Stimulated activated naive CD8-positive, alpha-beta T cell treated with anti-CD3 and anti-CD28 coated beads, Interleukin-15, amount 100 ng/mL, for 72 hours (primary cell): ENCODE measurements at regions not wholly inside any gene's neighbourhood (a gene's known extent, or its start where the extent isn't known, plus 50 kb on each side); places are given as distances from the start of the nearest gene placed in this dataset.

Experiments
- ATAC-seq: fragments of 150-1000 bp; cut with Tn5 transposase; 2 replicates; pipeline ENCODE4 v1.10.0; 2021; ENCODE audit warnings: mild to moderate bottlenecking, moderate library complexity
- DNase-seq, 2 donors: peaks; one replicate each; pipeline ENCODE4 v3.0.0; 2021 to 2022
- H3K27ac Mint-ChIP-seq, 2 donors: one replicate each; pipeline ENCODE4 v1.8.0; 2022; ENCODE audit warnings: mild to moderate bottlenecking in 2 of 2, mixed read lengths in 2 of 2, moderate library complexity in 2 of 2
- H3K27me3 Mint-ChIP-seq: one replicate; pipeline ENCODE4 v1.8.0; 2022; ENCODE audit warnings: mixed read lengths
- H3K4me1 Mint-ChIP-seq: one replicate; pipeline ENCODE4 v1.8.0; 2022; ENCODE audit warnings: mild to moderate bottlenecking, mixed read lengths
- H3K4me3 Mint-ChIP-seq, 2 donors: one replicate each; pipeline ENCODE4 v1.8.0; 2022; ENCODE audit warnings: mild to moderate bottlenecking in 2 of 2, mixed read lengths in 2 of 2, moderate library complexity in 1 of 2
- H3K9me3 Mint-ChIP-seq, 2 donors: one replicate each; pipeline ENCODE4 v1.8.0; 2022; ENCODE audit warnings: mixed read lengths in 2 of 2

DNA sequence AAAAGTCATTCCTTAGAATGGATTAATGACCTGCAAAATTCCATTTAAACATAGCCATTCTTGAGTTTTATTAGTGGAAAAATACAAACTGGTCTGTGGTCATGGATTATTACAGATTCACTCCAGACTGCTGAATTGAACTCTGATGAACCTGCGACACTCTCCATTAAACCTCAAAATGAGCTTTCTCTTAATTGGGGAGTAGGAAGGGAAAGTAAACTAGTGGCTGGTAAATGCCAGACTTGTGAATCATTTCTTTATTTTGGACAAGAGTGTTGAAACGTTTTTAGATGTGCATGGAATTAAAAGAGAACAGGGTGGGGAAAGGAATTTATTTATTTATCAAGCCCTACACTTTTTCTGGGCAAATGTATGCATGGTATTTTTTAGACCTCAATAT, 321.2 kb upstream of the FANCL start:
- H3K4me3 Mint-ChIP-seq = no peak overlapping the region
- no peaks in the 10 kb centered on the region for H3K27me3 Mint-ChIP-seq
- DNase-seq (no peak), ATAC-seq (no peak)
- no peak overlapping the region for H3K27ac Mint-ChIP-seq
- no peaks in the 10 kb centered on the region for H3K9me3 Mint-ChIP-seq
- H3K4me1 Mint-ChIP-seq = no peaks in the 10 kb centered on the region

DNA sequence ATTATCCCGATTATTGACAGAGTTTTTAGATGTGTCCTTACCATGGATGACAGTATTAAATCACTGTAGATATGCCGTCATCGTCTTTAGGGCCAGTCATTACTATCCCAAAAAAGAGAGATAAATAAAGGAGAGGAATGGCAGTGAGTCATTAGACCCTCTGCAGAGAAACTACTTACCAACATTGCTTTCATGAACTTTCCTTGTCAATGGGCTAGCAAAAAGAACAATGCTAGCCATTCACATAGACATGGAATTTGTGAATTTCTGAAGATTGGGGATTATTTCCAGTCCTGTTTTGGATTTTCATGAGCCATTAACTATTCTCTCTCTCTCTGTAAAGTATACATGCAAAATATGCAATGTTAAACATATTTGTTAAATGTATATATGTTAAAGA, 319.4 kb upstream of the FANCL start:
- no peak overlapping the region for H3K4me3 Mint-ChIP-seq
- no peak overlapping the region for H3K27ac Mint-ChIP-seq
- no peaks in the 10 kb centered on the region for H3K9me3 Mint-ChIP-seq
- no peaks in the 10 kb centered on the region for H3K4me1 Mint-ChIP-seq
- ATAC-seq (no peak), DNase-seq (no peak)
- H3K27me3 Mint-ChIP-seq = peaks cover 10% of the 10 kb centered on the region

DNA sequence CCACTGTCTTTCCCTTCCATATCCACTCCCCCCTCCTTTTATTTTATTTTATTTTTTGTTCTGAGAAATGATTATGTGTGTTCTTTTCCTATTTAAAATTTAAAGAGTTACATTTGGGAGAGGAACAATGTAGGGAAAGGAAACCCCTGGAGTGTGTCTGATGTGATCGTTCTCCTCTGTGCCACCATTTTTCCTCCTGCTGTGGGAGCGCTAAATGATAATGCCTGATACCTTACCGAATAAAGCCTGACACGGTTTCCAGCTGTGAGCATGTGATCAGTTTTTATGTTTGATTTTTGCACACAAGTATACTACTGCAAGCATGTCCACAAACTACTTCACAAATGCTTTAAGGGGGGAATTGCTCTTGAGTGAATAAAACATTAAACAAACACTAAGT, 317.8 kb upstream of the FANCL start:
- no peak overlapping the region for H3K27ac Mint-ChIP-seq
- DNase-seq = no peak

DNA sequence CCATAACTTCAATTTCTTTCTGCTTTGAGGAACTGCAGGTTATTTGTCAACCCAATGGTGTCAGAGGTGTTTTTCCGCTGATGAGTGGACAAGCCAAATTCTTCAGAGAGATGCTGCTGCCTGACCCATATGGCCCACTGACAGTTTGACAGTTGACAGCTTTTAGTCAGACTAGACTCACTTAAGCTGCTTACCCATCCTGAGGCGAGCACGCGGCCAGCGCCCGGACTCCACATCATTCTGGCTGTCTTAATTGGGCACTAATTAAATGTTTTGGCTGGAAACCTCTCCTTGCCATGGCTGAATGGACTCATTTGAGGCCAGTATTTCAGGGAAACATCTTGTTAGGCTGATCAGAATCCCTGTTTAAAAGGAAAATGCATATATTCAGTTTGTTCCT, 316.1 kb upstream of the FANCL start:
- H3K4me1 Mint-ChIP-seq = no peaks in the 10 kb centered on the region
- DNase-seq = no peak

More for the DNA sequence above, 317.8 kb upstream of the FANCL start:
- Mint-ChIP-seq H3K4me3 (no peak overlapping the region), H3K9me3 (no peaks in the 10 kb centered on the region), H3K4me1 (no peaks in the 10 kb centered on the region), H3K27me3 (peaks cover 10% of the 10 kb centered on the region)
- no peak for ATAC-seq

DNA sequence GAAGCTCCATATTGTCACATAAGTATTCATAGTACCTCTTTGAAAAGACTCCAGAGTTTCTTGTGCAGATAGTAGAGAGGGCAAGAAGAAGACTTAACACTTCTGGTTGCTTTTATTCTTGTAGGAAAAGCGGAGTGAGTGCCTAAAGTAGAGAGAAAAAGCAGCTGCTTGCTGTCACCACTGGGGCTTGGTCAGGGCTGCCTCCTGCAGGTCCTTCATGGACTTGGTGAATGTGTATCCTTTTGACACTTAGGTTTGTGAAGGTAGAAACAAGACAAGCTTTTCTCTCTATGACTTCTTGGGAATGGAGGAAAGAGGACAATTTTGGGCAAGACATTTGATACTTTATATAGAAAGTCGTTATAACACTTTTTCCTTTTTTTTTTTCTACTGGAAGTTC, 312.8 kb upstream of the FANCL start:
- DNase-seq = no peak
- no peaks in the 10 kb centered on the region for H3K4me1 Mint-ChIP-seq
- H3K27me3 Mint-ChIP-seq = peaks cover 10% of the 10 kb centered on the region

More for the DNA sequence above, 316.1 kb upstream of the FANCL start:
- no peak for ATAC-seq
- H3K27me3 Mint-ChIP-seq = peaks cover 10% of the 10 kb centered on the region
- no peak overlapping the region for H3K27ac Mint-ChIP-seq
- no peaks in the 10 kb centered on the region for H3K9me3 Mint-ChIP-seq
- H3K4me3 Mint-ChIP-seq = no peak overlapping the region

DNA sequence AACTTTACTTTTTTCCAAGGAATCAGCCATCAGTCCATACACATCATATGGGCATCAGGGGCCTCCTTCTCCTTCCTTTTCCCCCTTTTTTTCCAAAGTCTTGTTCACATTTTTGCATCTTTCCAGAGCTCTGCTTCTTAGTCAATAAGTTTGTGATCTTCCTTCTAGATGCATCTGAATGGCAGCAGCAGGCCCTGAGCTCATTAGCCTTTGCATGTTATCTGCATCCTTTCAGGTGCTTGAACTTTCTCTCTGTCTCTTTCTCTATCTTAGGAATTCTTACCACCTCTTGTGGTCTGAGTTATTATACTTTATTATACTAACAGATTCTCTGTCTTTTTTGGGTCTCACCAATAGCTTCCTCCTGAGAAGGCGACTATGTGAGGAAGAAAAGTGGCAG, 312.4 kb upstream of the FANCL start:
- peaks cover 10% of the 10 kb centered on the region for H3K27me3 Mint-ChIP-seq
- DNase-seq (no peak), ATAC-seq (no peak)
- no peaks in the 10 kb centered on the region for H3K4me1 Mint-ChIP-seq
- no peak overlapping the region for H3K27ac Mint-ChIP-seq
- H3K9me3 Mint-ChIP-seq = no peaks in the 10 kb centered on the region
- no peak overlapping the region for H3K4me3 Mint-ChIP-seq

More for the DNA sequence above, 312.8 kb upstream of the FANCL start:
- Mint-ChIP-seq H3K9me3 (no peaks in the 10 kb centered on the region), H3K4me3 (no peak overlapping the region), H3K27ac (no peak overlapping the region)
- no peak for ATAC-seq

DNA sequence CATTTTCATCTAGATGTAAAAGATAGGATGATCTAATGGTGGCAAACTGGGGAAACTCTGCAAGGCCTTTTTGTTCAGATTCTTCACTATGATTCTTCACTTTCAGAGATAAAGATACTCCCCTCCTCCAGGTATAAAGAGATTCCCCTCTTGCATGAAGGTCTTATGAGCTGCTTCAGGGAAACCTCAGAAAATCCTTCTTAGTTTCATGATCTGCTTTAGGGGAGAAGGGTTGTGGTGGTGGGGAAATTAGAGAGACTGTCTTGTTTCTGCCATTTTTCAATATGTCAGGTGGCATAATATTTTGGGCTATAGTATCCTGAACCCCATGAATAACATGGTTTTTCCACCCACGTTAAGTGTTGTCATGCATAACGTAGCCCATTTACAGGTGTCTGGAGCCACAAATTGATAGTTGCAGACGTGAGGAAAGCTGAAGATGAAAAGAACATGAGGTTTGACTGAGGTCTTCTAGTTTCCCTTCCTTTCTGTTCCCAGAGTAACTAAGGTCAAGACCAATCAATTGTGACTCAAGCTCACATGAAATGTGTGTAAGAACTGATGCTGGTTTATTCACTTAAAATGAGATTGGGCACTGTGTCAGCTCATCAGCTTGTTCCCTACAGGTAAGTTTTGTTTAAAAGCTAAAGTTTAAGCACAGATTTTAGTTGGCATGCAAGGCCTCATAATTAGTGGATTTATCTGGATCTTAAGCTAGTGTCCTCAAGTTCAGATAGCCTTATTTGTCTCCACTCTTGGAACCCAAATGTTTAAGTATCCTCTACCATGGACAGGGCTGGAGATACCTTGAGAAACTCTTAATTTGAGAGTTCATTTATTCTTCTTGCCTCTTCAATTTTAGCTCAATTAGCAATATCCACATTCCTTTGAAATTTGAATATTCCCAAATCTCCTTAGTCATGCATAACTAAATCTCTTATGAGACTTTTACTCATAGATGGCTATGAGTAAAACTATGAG, 304.5 kb upstream of the FANCL start:
- DNase-seq = no peak
- no peak overlapping the region for H3K27ac Mint-ChIP-seq
- H3K9me3 Mint-ChIP-seq = no peaks in the 10 kb centered on the region
- ATAC-seq = no peak
- H3K4me3 Mint-ChIP-seq = no peak overlapping the region
- peaks cover 8% of the 10 kb centered on the region for H3K27me3 Mint-ChIP-seq
- H3K4me1 Mint-ChIP-seq = no peaks in the 10 kb centered on the region

DNA sequence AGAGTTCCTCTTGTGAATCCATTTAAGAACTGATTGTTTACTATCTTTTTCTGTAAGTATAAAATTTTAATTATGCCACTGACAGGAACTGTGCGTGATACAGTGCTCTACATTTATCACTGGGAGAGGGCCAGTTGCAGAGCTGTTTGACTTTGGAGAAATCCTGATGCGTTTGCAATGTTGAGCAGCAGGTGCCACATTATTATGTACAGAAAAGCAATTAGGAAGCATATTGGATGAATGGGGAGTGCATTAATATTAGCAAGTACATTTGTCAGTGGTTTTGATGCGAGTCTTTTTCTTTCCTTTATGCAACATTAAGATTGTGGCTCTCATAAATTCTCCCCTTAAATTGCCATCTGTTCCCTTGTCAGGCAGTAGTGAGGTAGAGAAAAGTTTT, 302.3 kb upstream of the FANCL start:
- H3K4me3 Mint-ChIP-seq = no peak overlapping the region
- no peaks in the 10 kb centered on the region for H3K4me1 Mint-ChIP-seq
- H3K9me3 Mint-ChIP-seq = no peaks in the 10 kb centered on the region
- H3K27me3 Mint-ChIP-seq = peaks cover 10% of the 10 kb centered on the region
- no peak for DNase-seq
- ATAC-seq = no peak
- H3K27ac Mint-ChIP-seq = no peak overlapping the region

DNA sequence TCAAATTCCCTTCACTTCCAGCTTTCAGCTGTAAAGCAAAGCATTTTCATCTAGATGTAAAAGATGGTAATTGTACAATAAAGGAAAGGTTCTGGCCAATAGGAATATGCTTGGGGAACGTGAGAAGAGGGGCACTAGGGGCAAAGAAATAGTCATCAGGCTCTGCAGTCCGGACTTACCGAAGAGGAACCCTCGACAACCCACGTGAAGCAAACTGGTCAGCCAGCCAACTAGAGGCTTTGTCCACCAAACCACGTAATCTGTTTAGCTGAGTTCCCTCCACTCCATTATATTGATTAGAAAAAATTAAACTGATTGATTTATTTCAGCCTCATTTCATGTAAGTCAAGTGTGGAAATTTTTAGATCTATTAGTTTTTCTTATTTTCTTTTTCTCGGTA, 300.4 kb upstream of the FANCL start:
- DNase-seq (no peak), ATAC-seq (no peak)
- H3K27me3 Mint-ChIP-seq = peaks cover 10% of the 10 kb centered on the region
- no peaks in the 10 kb centered on the region for H3K9me3 Mint-ChIP-seq
- H3K4me3 Mint-ChIP-seq = no peak overlapping the region
- no peaks in the 10 kb centered on the region for H3K4me1 Mint-ChIP-seq
- no peak overlapping the region for H3K27ac Mint-ChIP-seq

DNA sequence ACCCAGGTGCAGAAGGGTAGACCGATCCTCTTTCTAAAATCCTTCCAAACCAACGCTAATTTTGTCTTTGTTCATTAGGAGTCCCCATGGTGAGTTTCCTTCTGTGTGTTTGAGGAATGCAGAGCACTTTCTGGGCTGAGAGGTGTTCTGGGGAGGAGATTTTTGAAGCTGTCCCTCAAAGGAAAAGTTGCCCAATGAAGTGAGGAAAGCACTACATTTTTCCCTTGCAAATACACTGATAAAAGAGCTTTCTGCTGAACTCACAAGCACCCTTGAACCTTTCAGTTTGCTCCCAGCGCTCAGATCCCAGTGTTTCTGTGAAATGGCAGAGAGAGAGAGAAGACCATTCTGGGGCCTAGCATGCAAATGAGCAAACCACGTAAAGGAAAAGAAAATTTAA, 299.6 kb upstream of the FANCL start:
- Mint-ChIP-seq H3K4me3 (no peak overlapping the region), H3K9me3 (no peaks in the 10 kb centered on the region), H3K27ac (no peak overlapping the region), H3K27me3 (peaks cover 10% of the 10 kb centered on the region), H3K4me1 (no peaks in the 10 kb centered on the region)
- no peak for DNase-seq
- no peak for ATAC-seq

DNA sequence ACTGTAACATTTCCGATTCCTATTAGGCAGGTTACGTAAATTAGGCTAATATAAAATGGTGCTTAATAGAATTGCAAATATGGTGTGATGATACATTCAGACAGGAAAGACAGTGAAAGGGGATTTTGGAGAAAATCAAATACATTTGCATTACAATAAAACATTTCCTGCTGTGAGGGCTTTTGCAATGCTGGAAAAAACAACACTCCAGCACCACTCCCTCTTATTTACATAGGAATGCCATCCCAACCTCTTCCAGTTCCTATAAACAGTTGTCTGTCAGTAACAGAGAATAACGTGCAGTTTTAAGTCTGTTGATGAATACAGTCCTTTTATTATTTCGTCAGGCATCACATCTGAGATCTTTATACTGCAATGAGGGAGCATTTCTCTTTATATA, 298.8 kb upstream of the FANCL start:
- DNase-seq = no peak
- H3K4me3 Mint-ChIP-seq = no peak overlapping the region
- H3K27me3 Mint-ChIP-seq = peaks cover 10% of the 10 kb centered on the region
- ATAC-seq = no peak
- no peaks in the 10 kb centered on the region for H3K4me1 Mint-ChIP-seq
- H3K9me3 Mint-ChIP-seq = no peaks in the 10 kb centered on the region
- H3K27ac Mint-ChIP-seq = no peak overlapping the region

DNA sequence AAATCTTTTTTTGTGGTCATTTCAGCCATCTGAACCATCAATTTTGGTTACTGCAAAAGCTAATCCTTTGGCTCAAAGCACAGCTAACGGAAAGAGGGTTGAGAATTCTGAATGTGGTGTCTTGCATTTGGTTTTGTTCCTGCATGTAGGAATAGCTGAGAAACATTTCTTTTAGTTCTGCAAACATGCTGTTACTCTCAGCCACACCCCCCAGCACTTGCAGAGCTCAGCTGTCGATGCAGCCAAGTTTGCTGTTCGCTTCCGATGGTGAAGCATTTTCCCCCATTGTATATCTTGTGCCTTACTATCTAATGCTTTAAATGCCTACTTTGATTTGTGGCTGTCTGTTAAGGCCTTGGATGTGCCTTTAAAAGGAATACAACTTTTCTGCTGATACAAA, 294.9 kb upstream of the FANCL start:
- Mint-ChIP-seq H3K4me1 (no peaks in the 10 kb centered on the region), H3K4me3 (no peak overlapping the region), H3K27me3 (peaks cover 6% of the 10 kb centered on the region), H3K27ac (no peak overlapping the region), H3K9me3 (no peaks in the 10 kb centered on the region)
- no peak for DNase-seq
- ATAC-seq = no peak

DNA sequence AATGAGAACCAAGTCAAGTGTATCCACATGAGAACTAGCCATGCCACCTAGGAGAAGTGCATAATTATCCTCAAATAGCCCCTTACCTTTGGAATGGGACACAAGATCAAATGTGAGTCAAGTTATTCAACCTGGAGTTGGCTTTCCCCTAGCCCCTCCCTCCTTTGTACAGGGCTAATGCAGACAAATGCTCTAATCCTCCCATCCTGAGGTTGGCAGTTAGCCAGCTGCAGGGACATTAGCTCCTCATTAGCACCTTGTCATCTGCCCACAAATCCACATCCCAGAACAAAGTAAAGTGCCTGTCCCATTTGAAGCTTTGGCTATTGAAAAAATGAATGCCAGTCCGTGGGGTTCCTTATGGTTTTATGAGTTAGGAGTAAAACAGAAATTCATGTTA, 294.1 kb upstream of the FANCL start:
- DNase-seq (no peak), ATAC-seq (no peak)
- Mint-ChIP-seq H3K4me1 (no peaks in the 10 kb centered on the region), H3K27ac (no peak overlapping the region), H3K27me3 (no peaks in the 10 kb centered on the region), H3K4me3 (no peak overlapping the region), H3K9me3 (no peaks in the 10 kb centered on the region)

DNA sequence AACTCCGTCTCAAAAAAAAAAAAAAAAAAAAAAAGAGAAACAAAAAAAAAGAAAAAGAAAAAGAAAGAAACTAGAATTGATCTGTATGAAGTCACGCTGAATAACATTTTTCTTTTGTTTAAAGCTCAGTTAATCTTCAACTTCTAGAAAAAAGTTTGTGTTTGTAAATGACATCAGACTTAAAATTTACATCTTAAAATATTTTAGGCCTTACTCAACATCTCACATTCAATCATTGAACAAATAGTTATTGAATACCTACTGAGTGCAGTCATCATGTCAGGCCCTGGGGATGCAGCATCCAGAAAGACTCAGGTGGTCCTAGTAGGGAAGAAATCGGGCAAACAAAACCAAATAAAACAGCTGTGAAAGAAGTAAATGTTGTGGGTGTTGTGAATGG, 292.3 kb upstream of the FANCL start:
- DNase-seq (no peak), ATAC-seq (no peak)
- H3K4me3 Mint-ChIP-seq = no peak overlapping the region
- no peaks in the 10 kb centered on the region for H3K4me1 Mint-ChIP-seq
- H3K27ac Mint-ChIP-seq = no peak overlapping the region
- no peaks in the 10 kb centered on the region for H3K9me3 Mint-ChIP-seq
- no peaks in the 10 kb centered on the region for H3K27me3 Mint-ChIP-seq

DNA sequence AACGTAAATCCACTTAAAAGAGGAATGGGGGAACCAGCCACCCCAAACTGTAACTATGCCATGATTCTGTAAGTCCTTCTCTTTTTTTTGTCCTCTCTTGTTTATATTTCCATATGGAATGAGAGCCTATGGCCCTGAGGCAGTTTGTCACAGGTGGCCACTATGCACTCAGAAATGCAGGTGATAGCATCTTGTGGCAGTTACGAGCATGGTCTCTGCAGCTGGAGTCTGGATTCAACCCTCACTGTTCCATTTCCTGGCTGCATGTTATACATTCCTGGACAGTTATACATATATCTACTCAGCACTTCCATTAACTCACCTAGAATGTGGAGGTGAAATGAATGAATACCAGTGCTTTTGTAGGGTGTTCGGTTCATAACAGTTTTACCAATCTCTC, 291.5 kb upstream of the FANCL start:
- ATAC-seq = no peak
- H3K4me3 Mint-ChIP-seq = no peak overlapping the region
- DNase-seq = no peak
- H3K9me3 Mint-ChIP-seq = no peaks in the 10 kb centered on the region
- H3K27ac Mint-ChIP-seq = no peak overlapping the region
- H3K27me3 Mint-ChIP-seq = no peaks in the 10 kb centered on the region
- no peaks in the 10 kb centered on the region for H3K4me1 Mint-ChIP-seq

DNA sequence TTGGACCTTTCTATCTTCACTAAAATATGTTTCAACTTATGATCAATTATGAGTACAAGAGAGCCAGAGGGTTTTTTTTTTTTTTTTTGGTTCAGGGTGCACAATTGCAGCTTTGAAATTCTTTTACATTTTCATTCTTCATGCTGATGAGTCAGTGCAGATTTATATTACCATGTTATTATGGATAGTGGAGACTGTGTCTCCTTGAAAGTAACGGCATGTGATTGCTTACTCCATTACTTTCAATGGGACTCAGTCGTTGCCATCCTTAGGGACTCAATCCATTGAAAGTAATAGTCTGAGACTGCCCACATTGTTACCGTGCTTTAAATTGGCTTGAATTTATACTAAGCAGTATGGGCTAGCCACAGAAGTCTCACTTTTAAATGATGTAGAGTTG, 286.5 kb upstream of the FANCL start:
- DNase-seq = no peak
- H3K9me3 Mint-ChIP-seq = no peaks in the 10 kb centered on the region
- no peak overlapping the region for H3K27ac Mint-ChIP-seq
- H3K27me3 Mint-ChIP-seq = peaks cover 5% of the 10 kb centered on the region
- H3K4me1 Mint-ChIP-seq = no peaks in the 10 kb centered on the region
- H3K4me3 Mint-ChIP-seq = no peak overlapping the region
- ATAC-seq = no peak
